Myocyte (in vitro differentiated cells): ENCODE measurements at regions not wholly inside any gene's neighbourhood (a gene's known extent, or its start where the extent isn't known, plus 50 kb on each side); places are given as distances from the start of the nearest gene placed in this dataset.
"Not testable (repeated sequence)": the region's sequence is repeated elsewhere in the genome, so short reads cannot be mapped to it uniquely, and the experiment has no call there.

Source experiments
- DNase-seq: peaks from one replicate; pipeline ENCODE4 v3.0.0-alpha.2; 2012; ENCODE audit warnings: low read depth

- DNase-seq, result no peak
These were observed 137.2 kb upstream of the IGFBP3 start for GRCh38 chr7:46058086-46058823.

- DNase-seq, result no peak
These were observed 133.8 kb upstream of the IGFBP3 start for GRCh38 chr7:46054915-46055314.

- DNase-seq, result no peak
These were observed 133.2 kb upstream of the IGFBP3 start for GRCh38 chr7:46054272-46054671.

GRCh38 chr7:46047581-46047980 is 126.5 kb upstream of the IGFBP3 start:
- no peak for DNase-seq

GRCh38 chr7:46043338-46043737 is 122.3 kb upstream of the IGFBP3 start:
- DNase-seq, result not testable (repeated sequence)

GRCh38 chr7:46039813-46040212 is 118.7 kb upstream of the IGFBP3 start:
- DNase-seq, result not testable (repeated sequence)

GRCh38 chr7:46035166-46035565 is 114.1 kb upstream of the IGFBP3 start:
- no peak for DNase-seq

GRCh38 chr7:46034056-46034768 is 113.1 kb upstream of the IGFBP3 start:
- peak; percentile 64 for DNase-seq

GRCh38 chr7:46033592-46033991 is 112.5 kb upstream of the IGFBP3 start:
- no peak for DNase-seq

GRCh38 chr7:46032942-46033341 is 111.9 kb upstream of the IGFBP3 start:
- DNase-seq, result no peak

GRCh38 chr7:46032353-46032752 is 111.3 kb upstream of the IGFBP3 start:
- no peak for DNase-seq

GRCh38 chr7:46029111-46029704 is 108.1 kb upstream of the IGFBP3 start:
- DNase-seq, result no peak

GRCh38 chr7:46028246-46028645 is 107.2 kb upstream of the IGFBP3 start:
- DNase-seq, result no peak

GRCh38 chr7:46026741-46027140 is 105.7 kb upstream of the IGFBP3 start:
- peak; percentile 26 for DNase-seq

- peak; percentile 82 for DNase-seq
These were observed 103.3 kb upstream of the IGFBP3 start for GRCh38 chr7:46024263-46024916.

GRCh38 chr7:46022397-46022796 is 101.3 kb upstream of the IGFBP3 start:
- DNase-seq, result no peak

- peak; percentile 100 for DNase-seq
These were observed 94.2 kb upstream of the IGFBP3 start for GRCh38 chr7:46015107-46015868.

GRCh38 chr7:46011501-46011900 is 90.4 kb upstream of the IGFBP3 start:
- no peak for DNase-seq

GRCh38 chr7:46011059-46011458 is 90.0 kb upstream of the IGFBP3 start:
- no peak for DNase-seq

GRCh38 chr7:46009211-46009610 is 88.1 kb upstream of the IGFBP3 start:
- no peak for DNase-seq

GRCh38 chr7:46007990-46008643 is 87.0 kb upstream of the IGFBP3 start:
- no peak for DNase-seq
